Testis (tissue), 2 donors: ENCODE measurements at regions not wholly inside any gene's neighbourhood (a gene's known extent, or its start where the extent isn't known, plus 50 kb on each side); places are given as distances from the start of the nearest gene placed in this dataset.

Experiments
- POLR2A ChIP-seq: fragments of 450-650 bp; IDR thresholded peaks from one replicate; pipeline ENCODE4 v1.6.1; 2017; ENCODE audit warnings: antibody characterized with exemption, mild to moderate bottlenecking, moderate library complexity
- TF ChIP-seq, protein P1 (sequence below), 3 experiments: fragments of 450-650 bp in 2 of 3; fragments of 200-600 bp in 1 of 3; sonication (generic) in 1 of 3; IDR thresholded peaks; one replicate each; pipeline ENCODE4 v1.5.1; 2016 to 2019; ENCODE audit warnings: antibody characterized with exemption in 3 of 3, mild to moderate bottlenecking in 2 of 3, moderate library complexity in 1 of 3

DNA sequence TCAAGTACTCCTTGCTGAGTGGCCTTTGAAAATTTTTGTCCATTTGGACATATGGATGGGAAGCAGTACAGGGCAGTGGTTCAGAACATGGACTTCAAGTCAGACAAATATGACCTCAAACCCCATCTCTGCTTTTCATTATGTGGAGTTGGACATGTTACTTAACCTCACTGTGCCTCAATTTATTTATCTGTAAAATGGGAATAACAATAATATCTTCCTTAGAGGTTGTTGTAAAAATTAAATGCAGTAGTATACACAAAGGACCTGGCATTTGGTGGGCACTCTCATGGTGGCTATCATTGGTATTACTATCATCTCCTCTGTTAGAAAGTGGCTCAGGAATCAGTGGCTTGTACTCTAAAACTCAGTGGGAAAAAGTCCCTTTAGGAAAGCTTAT is 204.0 kb upstream of the MYLIP start:
- TF ChIP-seq, protein P1, sequence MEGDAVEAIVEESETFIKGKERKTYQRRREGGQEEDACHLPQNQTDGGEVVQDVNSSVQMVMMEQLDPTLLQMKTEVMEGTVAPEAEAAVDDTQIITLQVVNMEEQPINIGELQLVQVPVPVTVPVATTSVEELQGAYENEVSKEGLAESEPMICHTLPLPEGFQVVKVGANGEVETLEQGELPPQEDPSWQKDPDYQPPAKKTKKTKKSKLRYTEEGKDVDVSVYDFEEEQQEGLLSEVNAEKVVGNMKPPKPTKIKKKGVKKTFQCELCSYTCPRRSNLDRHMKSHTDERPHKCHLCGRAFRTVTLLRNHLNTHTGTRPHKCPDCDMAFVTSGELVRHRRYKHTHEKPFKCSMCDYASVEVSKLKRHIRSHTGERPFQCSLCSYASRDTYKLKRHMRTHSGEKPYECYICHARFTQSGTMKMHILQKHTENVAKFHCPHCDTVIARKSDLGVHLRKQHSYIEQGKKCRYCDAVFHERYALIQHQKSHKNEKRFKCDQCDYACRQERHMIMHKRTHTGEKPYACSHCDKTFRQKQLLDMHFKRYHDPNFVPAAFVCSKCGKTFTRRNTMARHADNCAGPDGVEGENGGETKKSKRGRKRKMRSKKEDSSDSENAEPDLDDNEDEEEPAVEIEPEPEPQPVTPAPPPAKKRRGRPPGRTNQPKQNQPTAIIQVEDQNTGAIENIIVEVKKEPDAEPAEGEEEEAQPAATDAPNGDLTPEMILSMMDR (IDR thresholded peaks at IDR 0.05): no peak
- no peak for TF ChIP-seq POLR2A
